AG04450 (cell line): ENCODE measurements at regions not wholly inside any gene's neighbourhood (a gene's known extent, or its start where the extent isn't known, plus 50 kb on each side); places are given as distances from the start of the nearest gene placed in this dataset.

Experiments
- CTCF ChIA-PET: fragments of 300-600, 350-600 bp; formaldehyde crosslinking; extraction: SDS; loops from one replicate; lab custom pipeline; 2022; ENCODE audit warnings: antibody characterized with exemption, inconsistent platforms; lab: Charles Lee
- POLR2A ChIA-PET: fragments of 350-600 bp; formaldehyde crosslinking; extraction: SDS; loops from one replicate; lab custom pipeline; 2021; ENCODE audit warnings: antibody characterized with exemption, inconsistent platforms; lab: Yijun Ruan, JAX
- DNase-seq: peaks from one replicate; pipeline ENCODE4 v3.0.0-alpha.2; 2011; ENCODE audit warnings: low read depth, low spot score
- H3K27ac ChIP-seq: one replicate; pipeline ENCODE4 v1.5.1; 2012; ENCODE audit warnings: low read depth, low read length, control low read depth
- H3K27me3 ChIP-seq: one replicate; pipeline ENCODE4 v1.6.0; 2012; ENCODE audit warnings: low read length; ENCODE audit not compliant: control insufficient read depth, insufficient read depth
- H3K4me3 ChIP-seq: 2 replicates; pipeline ENCODE4 v1.5.1; 2011; ENCODE audit warnings: mild to moderate bottlenecking, low read depth, low read length, control low read depth
- H3K9me3 ChIP-seq: 2 replicates; pipeline ENCODE4 v1.5.1; 2012; ENCODE audit warnings: low read length; ENCODE audit not compliant: control insufficient read depth, insufficient read depth
- TF ChIP-seq, protein P1 (sequence below): IDR thresholded peaks from 2 replicates; pipeline ENCODE4 v1.5.1; 2011; ENCODE audit warnings: low read depth, low read length, control low read depth, inconsistent platforms

DNA sequence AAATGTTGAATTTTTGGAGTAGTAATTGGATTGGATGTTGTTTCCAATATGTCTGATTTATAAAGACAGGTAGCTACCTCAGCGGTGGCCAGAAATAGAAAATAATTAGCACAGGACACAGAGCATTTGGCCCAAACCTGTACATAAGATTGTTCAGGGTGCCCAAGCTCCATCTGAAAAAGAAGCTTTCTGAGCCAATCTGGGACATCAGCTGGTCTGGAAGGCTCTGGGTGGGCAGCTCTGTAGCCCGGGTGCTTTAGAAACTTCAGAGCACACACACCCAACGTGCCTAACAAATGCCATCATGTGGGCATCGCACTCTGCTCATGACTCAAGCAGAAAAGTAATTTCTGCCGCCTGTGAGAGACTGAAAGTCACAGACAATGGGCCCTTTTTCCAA, 460.7 kb downstream of the ICE1 start:
- TF ChIP-seq, protein P1, sequence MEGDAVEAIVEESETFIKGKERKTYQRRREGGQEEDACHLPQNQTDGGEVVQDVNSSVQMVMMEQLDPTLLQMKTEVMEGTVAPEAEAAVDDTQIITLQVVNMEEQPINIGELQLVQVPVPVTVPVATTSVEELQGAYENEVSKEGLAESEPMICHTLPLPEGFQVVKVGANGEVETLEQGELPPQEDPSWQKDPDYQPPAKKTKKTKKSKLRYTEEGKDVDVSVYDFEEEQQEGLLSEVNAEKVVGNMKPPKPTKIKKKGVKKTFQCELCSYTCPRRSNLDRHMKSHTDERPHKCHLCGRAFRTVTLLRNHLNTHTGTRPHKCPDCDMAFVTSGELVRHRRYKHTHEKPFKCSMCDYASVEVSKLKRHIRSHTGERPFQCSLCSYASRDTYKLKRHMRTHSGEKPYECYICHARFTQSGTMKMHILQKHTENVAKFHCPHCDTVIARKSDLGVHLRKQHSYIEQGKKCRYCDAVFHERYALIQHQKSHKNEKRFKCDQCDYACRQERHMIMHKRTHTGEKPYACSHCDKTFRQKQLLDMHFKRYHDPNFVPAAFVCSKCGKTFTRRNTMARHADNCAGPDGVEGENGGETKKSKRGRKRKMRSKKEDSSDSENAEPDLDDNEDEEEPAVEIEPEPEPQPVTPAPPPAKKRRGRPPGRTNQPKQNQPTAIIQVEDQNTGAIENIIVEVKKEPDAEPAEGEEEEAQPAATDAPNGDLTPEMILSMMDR, result no peak
- Histone ChIP-seq H3K27me3 (no peaks in the 10 kb centered on the region), H3K4me3 (no peak overlapping the region), H3K27ac (no peak overlapping the region), H3K9me3 (peaks cover 53% of the 10 kb centered on the region)
- ChIA-PET POLR2A (no interaction called here), CTCF (no interaction called here)
- no peak for DNase-seq

DNA sequence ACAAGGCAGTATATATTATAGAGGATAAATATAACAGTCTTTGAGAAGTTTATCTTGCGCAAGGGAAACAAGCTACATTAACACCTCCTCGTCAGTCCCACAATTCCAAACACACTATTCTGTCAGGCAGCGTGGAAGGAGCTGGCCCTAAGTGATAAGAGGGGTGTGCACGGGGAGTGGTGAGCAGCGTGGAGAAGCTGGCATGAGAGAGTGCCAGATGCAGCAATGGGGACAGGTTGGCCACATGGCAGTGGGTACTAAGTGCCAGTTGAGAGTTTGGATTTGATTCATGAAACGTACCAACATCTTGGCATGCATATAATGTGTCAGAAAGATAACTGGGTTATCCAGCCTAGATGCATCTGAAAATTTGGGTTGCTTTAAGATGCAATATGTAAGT, 460.2 kb downstream of the ICE1 start:
- Histone ChIP-seq H3K27ac (no peak overlapping the region), H3K9me3 (peaks cover 52% of the 10 kb centered on the region), H3K4me3 (no peak overlapping the region), H3K27me3 (no peaks in the 10 kb centered on the region)
- DNase-seq, result no peak
- ChIA-PET POLR2A (no interaction called here), CTCF (no interaction called here)
- TF ChIP-seq, protein P1, result no peak

DNA sequence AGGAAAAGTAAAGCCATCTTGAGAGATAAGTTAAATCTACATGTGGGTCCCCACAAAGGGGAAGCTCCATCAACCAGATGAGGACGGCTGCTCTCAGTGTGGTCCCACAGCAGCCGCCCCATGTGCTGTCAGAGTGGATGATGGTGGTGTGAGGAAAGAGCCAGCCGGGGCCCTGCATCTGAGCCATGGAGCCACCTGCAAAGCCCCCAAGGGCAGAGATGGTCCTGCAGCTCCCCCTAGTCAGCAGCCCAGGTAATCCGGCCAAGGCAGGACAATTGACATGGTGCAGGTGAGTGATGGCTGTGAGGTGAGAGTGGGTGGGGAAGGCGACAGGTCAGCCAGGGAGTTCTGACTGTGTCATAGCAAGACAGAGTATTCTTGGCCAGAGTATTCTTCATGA, 458.8 kb downstream of the ICE1 start:
- H3K4me3 ChIP-seq, result no peak overlapping the region
- peaks cover 45% of the 10 kb centered on the region for H3K9me3 ChIP-seq
- TF ChIP-seq, protein P1, result no peak
- ChIA-PET POLR2A (no interaction called here), CTCF (no interaction called here)
- H3K27ac ChIP-seq, result no peak overlapping the region
- no peaks in the 10 kb centered on the region for H3K27me3 ChIP-seq
- DNase-seq, result no peak

DNA sequence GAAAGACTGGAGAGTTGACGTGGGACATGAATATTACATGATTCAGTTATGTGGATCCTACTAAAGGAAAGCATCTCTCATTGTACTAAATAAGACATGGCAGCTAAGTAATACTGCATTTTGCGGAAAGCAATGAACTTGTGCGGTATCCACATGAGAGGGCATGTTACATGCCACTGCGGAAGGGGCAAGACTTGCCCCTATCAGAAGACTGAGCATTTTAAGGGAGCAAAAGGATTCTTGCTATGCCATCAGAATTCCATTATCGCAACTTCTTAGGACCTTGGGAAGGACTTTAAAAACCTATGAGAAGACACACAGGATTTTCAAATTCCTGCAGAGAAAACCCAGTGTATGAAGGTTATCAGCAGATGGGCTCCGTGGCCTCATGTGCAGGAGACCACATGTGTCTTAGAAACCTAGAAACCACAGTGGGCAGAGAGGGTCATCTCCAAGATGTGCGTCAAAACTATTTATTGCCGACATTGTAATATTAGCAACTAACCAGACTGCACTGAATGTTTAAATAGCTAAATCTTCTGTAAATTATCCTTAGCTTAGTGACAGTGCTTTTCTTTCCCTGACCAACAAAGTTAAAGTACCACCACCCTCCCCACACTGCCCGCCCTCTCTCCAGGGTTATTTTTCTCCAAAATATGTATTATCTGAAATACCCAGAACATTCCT, 457.7 kb downstream of the ICE1 start:
- Histone ChIP-seq H3K27ac (no peak overlapping the region), H3K4me3 (no peak overlapping the region), H3K9me3 (peaks cover 34% of the 10 kb centered on the region), H3K27me3 (no peaks in the 10 kb centered on the region)
- ChIA-PET CTCF (no interaction called here), POLR2A (no interaction called here)
- no peak for DNase-seq
- TF ChIP-seq, protein P1, result no peak

DNA sequence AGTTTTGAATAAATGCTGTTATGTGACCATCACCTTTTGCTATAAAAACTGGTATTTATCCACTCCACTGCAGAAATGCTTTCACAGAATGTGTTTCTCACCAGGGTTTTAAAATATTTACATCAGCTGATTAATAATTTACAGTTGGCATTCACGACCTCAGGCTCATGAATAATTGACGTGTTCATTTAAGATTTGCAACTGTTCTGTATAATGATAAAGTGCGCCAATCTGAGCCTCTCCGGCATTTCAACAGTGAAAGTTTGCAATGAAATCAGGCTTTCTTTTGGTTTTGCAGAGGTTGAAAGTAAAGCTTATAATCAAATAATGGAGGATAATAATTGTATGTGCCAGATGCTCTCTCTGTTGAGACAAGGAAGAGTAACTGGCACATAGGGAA, 434.9 kb downstream of the ICE1 start:
- POLR2A ChIA-PET, result no interaction called here
- H3K4me3 ChIP-seq, result no peak overlapping the region
- no peak for DNase-seq
- H3K27ac ChIP-seq, result no peak overlapping the region
- CTCF ChIA-PET, result no interaction called here
- peaks cover 19% of the 10 kb centered on the region for H3K9me3 ChIP-seq
- no peaks in the 10 kb centered on the region for H3K27me3 ChIP-seq
- TF ChIP-seq, protein P1, result no peak
